ENCODE measurements at regions not wholly inside any gene's neighbourhood (a gene's known extent, or its start where the extent isn't known, plus 50 kb on each side); places are given as distances from the start of the nearest gene placed in this dataset.
"Not testable (repeated sequence)": the region's sequence is repeated elsewhere in the genome, so short reads cannot be mapped to it uniquely, and the experiment has no call there.

GRCh38 chr1:244140420-244140819 lies 89.3 kb downstream of the ZBTB18 start:
- ATAC-seq (no peak), DNase-seq (no peak)
- peaks cover 7% of the 10 kb centered on the region for H3K4me1 Mint-ChIP-seq
- no peak overlapping the region for H3K27ac Mint-ChIP-seq
- peaks cover 46% of the 10 kb centered on the region for H3K27me3 Mint-ChIP-seq
- H3K9me3 ChIP-seq (ENCODE audit: control insufficient read depth, low read length, poor library complexity, severe bottlenecking) = no peaks in the 10 kb centered on the region
- H3K36me3 Mint-ChIP-seq (ENCODE audit: low read depth) = no peaks in the 10 kb centered on the region
- H3K4me3 Mint-ChIP-seq = no peak overlapping the region

DNA sequence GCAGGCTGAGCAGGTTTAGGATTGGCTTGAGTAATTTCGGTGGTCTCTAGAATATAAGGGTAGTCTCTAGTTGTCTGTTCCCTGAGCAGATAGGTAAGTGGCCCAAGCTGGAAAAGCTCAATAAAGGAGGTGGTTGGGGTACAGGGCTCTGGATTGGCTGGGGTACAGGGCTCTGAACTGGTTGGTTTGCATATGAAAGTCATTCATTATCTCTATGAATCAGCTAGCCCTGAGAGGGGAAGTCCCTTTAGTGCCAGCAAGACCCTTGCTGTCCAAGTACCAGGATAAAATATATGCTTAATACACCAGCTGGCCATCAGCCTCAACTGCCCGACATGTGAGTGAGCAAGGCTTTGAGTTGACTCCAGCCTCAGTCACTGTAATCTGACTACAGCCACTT lies 93.0 kb downstream of the ZBTB18 start:
- H3K9me3 ChIP-seq (ENCODE audit: control insufficient read depth, low read length, poor library complexity, severe bottlenecking) = no peaks in the 10 kb centered on the region
- ATAC-seq = no peak
- DNase-seq = no peak
- Mint-ChIP-seq H3K36me3 (ENCODE audit: low read depth) (no peaks in the 10 kb centered on the region), H3K4me3 (no peak overlapping the region), H3K4me1 (no peaks in the 10 kb centered on the region), H3K27me3 (peaks cover 32% of the 10 kb centered on the region), H3K27ac (no peak overlapping the region)

DNA sequence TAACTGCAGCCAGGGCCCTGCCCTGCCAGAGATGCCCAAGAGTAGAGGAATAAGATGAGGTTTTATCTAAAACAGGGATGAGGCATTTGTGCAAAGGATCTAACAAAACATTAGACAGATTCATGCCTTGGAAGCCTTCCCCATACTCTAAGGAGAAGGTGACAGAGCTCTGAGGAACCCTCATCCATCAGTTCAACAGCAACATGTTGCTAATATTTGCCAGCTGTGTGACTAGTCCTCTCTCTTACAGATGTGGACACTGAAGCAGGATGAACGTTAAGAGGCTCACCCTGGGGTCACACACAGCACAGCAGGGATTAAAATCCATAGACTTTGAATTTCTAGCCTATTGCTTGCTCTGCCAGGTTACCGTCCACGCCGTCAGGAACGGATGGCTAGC lies 99.0 kb downstream of the ZBTB18 start:
- Mint-ChIP-seq H3K36me3 (ENCODE audit: low read depth) (peaks cover 2% of the 10 kb centered on the region), H3K4me3 (no peak overlapping the region), H3K4me1 (peaks cover 2% of the 10 kb centered on the region), H3K27me3 (peaks cover 13% of the 10 kb centered on the region), H3K27ac (no peak overlapping the region)
- DNase-seq (no peak), ATAC-seq (no peak)
- H3K9me3 ChIP-seq (ENCODE audit: control insufficient read depth, low read length, poor library complexity, severe bottlenecking) = no peaks in the 10 kb centered on the region

DNA sequence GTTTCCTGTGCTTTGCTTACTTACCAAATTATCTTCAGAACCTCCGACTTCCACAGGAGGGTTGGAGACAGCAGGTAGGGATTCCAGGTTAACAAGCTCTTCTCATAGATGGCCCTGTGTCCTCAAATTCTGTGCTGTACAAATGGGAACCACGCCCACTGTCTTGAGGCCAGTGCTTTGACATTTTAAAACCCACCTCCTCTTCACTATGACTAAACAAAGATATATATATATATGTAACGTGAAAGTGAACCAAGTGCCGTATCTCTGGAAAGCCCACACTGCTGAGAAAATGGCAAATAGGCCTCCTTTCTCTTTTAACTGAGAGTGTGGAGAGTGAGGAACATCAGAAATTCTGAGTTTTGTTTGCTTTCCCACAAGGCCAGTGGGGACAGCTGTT lies 99.6 kb downstream of the ZBTB18 start:
- no peak overlapping the region for H3K4me3 Mint-ChIP-seq
- peaks cover 2% of the 10 kb centered on the region for H3K4me1 Mint-ChIP-seq
- H3K9me3 ChIP-seq (ENCODE audit: control insufficient read depth, low read length, poor library complexity, severe bottlenecking) = no peaks in the 10 kb centered on the region
- ATAC-seq = no peak
- no peak overlapping the region for H3K27ac Mint-ChIP-seq
- no peak for DNase-seq
- peaks cover 2% of the 10 kb centered on the region for H3K36me3 Mint-ChIP-seq (ENCODE audit: low read depth)
- H3K27me3 Mint-ChIP-seq = peaks cover 9% of the 10 kb centered on the region

DNA sequence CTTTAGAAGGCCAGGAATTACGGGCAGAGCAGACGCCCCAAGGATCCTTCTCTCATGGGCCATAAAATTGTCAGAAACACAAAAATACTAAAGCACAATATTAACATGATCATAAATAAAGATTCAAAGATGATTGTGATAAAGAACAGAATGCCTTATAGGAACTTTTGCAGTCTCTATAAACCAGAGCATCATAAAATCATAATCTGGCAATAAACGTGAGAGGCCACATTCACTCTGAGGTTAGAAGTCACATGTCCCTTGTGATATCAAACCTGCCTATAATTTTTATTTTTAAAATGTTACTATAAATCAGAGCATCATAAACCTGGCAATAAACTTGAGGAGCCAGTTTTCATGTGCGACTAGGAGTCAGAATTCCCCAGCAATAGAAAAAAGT lies 100.5 kb downstream of the ZBTB18 start:
- Mint-ChIP-seq H3K4me3 (no peak overlapping the region), H3K27ac (no peak overlapping the region), H3K27me3 (no peaks in the 10 kb centered on the region), H3K4me1 (peaks cover 3% of the 10 kb centered on the region), H3K36me3 (ENCODE audit: low read depth) (peaks cover 2% of the 10 kb centered on the region)
- ATAC-seq (no peak), DNase-seq (no peak)
- H3K9me3 ChIP-seq (ENCODE audit: control insufficient read depth, low read length, poor library complexity, severe bottlenecking) = no peaks in the 10 kb centered on the region

GRCh38 chr1:244154508-244154871 lies 103.4 kb downstream of the ZBTB18 start:
- DNase-seq (no peak), ATAC-seq (no peak)
- no peak overlapping the region for H3K27ac Mint-ChIP-seq
- no peaks in the 10 kb centered on the region for H3K27me3 Mint-ChIP-seq
- peaks cover 2% of the 10 kb centered on the region for H3K36me3 Mint-ChIP-seq (ENCODE audit: low read depth)
- H3K9me3 ChIP-seq (ENCODE audit: control insufficient read depth, low read length, poor library complexity, severe bottlenecking) = no peaks in the 10 kb centered on the region
- no peak overlapping the region for H3K4me3 Mint-ChIP-seq
- H3K4me1 Mint-ChIP-seq = peaks cover 3% of the 10 kb centered on the region

GRCh38 chr1:244154872-244155531 lies 103.9 kb downstream of the ZBTB18 start:
- DNase-seq = no peak
- no peak for ATAC-seq
- no peaks in the 10 kb centered on the region for H3K27me3 Mint-ChIP-seq
- no peaks in the 10 kb centered on the region for H3K36me3 Mint-ChIP-seq (ENCODE audit: low read depth)
- no peak overlapping the region for H3K27ac Mint-ChIP-seq
- no peaks in the 10 kb centered on the region for H3K9me3 ChIP-seq (ENCODE audit: control insufficient read depth, low read length, poor library complexity, severe bottlenecking)
- peaks cover 3% of the 10 kb centered on the region for H3K4me1 Mint-ChIP-seq
- H3K4me3 Mint-ChIP-seq = no peak overlapping the region

GRCh38 chr1:244155661-244156060 lies 104.6 kb downstream of the ZBTB18 start:
- H3K4me1 Mint-ChIP-seq = peaks cover 3% of the 10 kb centered on the region
- H3K27me3 Mint-ChIP-seq = no peaks in the 10 kb centered on the region
- no peaks in the 10 kb centered on the region for H3K9me3 ChIP-seq (ENCODE audit: control insufficient read depth, low read length, poor library complexity, severe bottlenecking)
- no peak overlapping the region for H3K4me3 Mint-ChIP-seq
- ATAC-seq (no peak), DNase-seq (no peak)
- H3K27ac Mint-ChIP-seq = no peak overlapping the region
- no peaks in the 10 kb centered on the region for H3K36me3 Mint-ChIP-seq (ENCODE audit: low read depth)

DNA sequence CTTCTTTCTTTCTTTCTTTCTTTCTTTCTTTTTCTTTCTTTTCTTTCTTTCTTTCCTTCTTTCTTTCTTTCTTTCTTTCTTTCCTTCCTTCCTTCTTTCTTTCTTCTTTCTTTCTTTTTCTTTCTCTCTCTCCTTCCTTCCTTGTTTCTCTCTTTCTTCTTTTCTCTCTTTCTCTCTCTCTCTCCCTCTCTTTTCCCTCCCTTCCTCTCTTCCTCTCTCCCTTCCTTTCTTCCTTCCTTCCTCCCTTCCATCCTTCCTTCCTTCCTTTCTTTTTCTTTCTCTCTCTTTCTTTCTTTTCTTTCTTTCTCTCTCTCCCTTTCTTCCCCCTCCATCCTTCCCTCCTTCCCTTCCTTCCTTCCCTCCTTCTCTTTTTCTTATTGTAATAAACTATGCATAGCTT lies 105.5 kb downstream of the ZBTB18 start:
- not testable (repeated sequence) for H3K36me3 Mint-ChIP-seq (ENCODE audit: low read depth); H3K27ac Mint-ChIP-seq; DNase-seq; H3K4me1 Mint-ChIP-seq; H3K4me3 Mint-ChIP-seq; H3K27me3 Mint-ChIP-seq; H3K9me3 ChIP-seq (ENCODE audit: control insufficient read depth, low read length, poor library complexity, severe bottlenecking); ATAC-seq

GRCh38 chr1:244157731-244158438 lies 106.8 kb downstream of the ZBTB18 start:
- Mint-ChIP-seq H3K27me3 (no peaks in the 10 kb centered on the region), H3K36me3 (ENCODE audit: low read depth) (no peaks in the 10 kb centered on the region), H3K27ac (no peak overlapping the region), H3K4me1 (peaks cover 3% of the 10 kb centered on the region), H3K4me3 (no peak overlapping the region)
- ATAC-seq = no peak
- no peak for DNase-seq
- no peaks in the 10 kb centered on the region for H3K9me3 ChIP-seq (ENCODE audit: control insufficient read depth, low read length, poor library complexity, severe bottlenecking)

- no peak for ATAC-seq
- Mint-ChIP-seq H3K27ac (no peak overlapping the region), H3K36me3 (ENCODE audit: low read depth) (no peaks in the 10 kb centered on the region), H3K4me1 (peaks cover 2% of the 10 kb centered on the region), H3K4me3 (no peak overlapping the region), H3K27me3 (peaks cover 5% of the 10 kb centered on the region)
- H3K9me3 ChIP-seq (ENCODE audit: control insufficient read depth, low read length, poor library complexity, severe bottlenecking) = no peaks in the 10 kb centered on the region
- no peak for DNase-seq
Observed at GRCh38 chr1:244159646-244160045, 108.6 kb downstream of the ZBTB18 start.

DNA sequence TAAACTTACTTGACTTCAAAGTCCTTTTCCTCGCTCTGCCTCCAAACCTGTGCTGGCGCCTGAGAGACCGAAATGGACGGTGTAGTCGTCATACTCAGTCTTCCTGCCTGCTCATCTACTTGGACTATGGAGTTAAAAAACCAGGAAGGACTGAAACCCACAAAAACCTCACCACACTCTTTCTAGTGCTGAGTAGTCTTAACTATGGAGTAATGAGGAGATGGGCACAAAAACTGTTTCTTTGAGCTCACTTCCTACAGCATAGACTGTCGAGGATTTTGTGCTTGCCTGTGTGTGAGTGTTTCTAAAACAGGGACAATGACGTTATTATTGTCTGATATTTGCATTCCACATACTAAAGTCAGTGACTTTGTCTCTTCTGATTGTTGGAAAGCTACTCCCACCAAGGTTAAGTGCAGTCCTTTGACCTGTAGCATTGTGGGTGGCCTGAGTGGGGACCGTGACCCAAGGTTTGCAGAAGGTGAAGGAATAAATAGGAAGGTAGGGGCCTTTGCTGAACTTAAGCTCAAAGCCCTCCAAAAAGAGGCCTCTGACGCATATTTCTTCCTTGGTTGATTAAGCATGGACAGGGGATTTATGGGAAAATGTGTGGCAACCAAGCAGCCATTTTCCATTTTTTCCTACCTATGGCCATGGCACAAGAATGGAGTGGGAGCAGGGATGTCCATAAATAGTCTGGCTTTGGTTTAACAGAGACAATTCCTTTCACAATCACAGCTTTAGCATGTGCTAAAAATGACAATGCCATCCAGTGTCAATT lies 109.6 kb downstream of the ZBTB18 start:
- Mint-ChIP-seq H3K27me3 (peaks cover 5% of the 10 kb centered on the region), H3K4me3 (no peak overlapping the region), H3K36me3 (ENCODE audit: low read depth) (no peaks in the 10 kb centered on the region)

GRCh38 chr1:244161236-244161510 lies 110.1 kb downstream of the ZBTB18 start:
- Mint-ChIP-seq H3K36me3 (ENCODE audit: low read depth) (no peaks in the 10 kb centered on the region), H3K27ac (no peak overlapping the region), H3K4me3 (no peak overlapping the region), H3K27me3 (peaks cover 5% of the 10 kb centered on the region), H3K4me1 (no peaks in the 10 kb centered on the region)
- no peaks in the 10 kb centered on the region for H3K9me3 ChIP-seq (ENCODE audit: control insufficient read depth, low read length, poor library complexity, severe bottlenecking)
- ATAC-seq (no peak), DNase-seq (no peak)

More for the DNA sequence above, 109.6 kb downstream of the ZBTB18 start:
- no peaks in the 10 kb centered on the region for H3K9me3 ChIP-seq (ENCODE audit: control insufficient read depth, low read length, poor library complexity, severe bottlenecking)
- DNase-seq (no peak), ATAC-seq (no peak)
- peaks cover 2% of the 10 kb centered on the region for H3K4me1 Mint-ChIP-seq
- no peak overlapping the region for H3K27ac Mint-ChIP-seq
